ENCODE measurements at regions not wholly inside any gene's neighbourhood (a gene's known extent, or its start where the extent isn't known, plus 50 kb on each side); places are given as distances from the start of the nearest gene placed in this dataset.
"Not testable (repeated sequence)": the region's sequence is repeated elsewhere in the genome, so short reads cannot be mapped to it uniquely, and the experiment has no call there.

DNA sequence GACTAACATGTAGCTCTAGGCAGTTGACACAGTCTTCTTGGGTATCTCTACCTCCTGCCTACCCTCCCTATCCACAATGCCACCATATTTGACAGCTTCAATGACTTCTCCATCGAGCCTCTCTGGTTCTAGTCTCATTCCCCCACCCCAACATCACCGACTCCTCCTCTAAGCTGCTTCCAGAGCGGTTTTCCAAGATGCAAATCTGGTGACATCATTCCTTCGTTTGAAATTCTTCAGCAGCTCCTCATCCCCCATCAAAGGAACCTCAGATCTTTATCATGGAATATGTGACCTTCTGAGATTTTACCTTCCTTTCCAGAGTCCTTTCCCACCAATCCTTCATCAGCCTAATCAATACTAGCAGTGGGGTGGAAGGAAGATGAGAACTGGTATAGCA, 352.4 kb upstream of the RUNX1 start:
- no peak for DNase-seq (ENCODE audit: low spot score)

DNA sequence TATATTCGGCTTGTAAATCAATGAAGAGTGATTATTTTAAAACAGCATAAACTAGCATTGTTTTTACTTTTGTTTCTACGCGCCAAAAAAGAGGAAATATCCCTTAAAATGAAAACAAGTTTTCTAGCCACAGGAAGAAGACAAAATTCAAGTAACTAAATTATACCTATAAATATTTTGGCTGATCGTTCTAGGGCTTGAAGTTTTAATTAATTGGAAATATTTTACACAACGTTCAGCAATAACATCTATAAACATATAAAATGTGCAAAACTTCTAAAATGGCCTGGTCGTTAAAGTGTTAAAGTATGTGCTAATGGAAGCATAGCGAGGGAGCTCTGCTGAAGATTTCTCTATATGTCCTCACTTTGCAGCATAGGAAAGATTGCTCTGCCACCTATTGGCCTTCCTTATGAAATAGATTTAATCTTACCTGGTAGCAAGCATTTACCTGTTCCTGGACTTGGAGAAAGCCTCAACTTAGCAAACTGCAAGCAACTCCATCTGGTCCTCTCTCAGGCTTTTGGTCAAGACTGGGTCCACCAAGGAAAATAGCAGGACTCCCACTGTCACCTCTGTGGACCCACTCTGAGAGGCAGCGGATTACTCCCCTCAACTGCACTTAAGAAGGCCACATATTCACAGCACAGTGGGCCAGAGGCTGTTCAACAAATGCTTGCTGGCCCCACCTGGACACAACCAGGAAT, 351.3 kb upstream of the RUNX1 start:
- peak; percentile 48 for DNase-seq (ENCODE audit: low spot score)

DNA sequence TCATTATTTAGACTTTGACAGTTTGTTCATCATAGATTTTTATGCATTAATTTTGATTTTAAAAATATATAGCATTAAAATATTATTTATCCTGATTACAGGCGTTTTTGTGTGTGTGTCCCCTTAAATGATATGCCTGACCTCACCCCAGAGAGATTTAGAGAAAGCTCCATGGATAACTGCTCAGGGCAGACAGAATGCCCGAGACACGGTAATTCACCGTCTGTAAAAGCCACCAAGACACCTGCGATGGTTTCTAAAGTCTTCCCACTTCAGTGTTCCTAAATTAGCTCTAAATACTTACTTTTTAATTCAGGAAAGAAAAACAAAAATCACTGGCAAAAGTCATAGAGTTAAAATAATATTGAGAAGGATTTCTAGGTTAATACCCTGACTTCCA, 350.6 kb upstream of the RUNX1 start:
- DNase-seq (ENCODE audit: low spot score): no peak

DNA sequence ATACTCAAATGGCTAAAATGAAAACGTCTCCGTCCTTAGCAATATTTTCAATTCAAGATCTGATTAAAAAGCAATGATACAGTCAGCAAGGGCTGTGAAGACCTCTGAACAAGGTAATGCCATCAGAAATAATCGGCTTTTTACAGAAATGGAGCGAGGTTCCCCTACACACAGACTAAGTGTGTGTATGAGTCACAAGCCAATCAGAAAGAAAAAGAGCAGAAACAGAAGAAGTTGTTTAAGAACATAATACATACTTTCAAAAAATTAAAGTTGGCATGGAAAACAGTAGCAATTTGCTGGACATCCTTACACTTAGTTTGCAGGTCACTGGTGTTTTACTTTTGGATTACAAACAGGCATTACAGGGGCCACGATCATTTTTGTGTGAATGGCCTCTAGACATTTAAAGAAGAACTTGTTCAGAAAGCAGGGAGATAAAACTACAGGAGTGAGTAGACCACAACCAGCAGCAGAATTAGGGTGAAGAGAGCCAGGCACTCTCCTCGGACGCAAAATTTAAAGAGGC, 350.0 kb upstream of the RUNX1 start:
- DNase-seq (ENCODE audit: low spot score): no peak

DNA sequence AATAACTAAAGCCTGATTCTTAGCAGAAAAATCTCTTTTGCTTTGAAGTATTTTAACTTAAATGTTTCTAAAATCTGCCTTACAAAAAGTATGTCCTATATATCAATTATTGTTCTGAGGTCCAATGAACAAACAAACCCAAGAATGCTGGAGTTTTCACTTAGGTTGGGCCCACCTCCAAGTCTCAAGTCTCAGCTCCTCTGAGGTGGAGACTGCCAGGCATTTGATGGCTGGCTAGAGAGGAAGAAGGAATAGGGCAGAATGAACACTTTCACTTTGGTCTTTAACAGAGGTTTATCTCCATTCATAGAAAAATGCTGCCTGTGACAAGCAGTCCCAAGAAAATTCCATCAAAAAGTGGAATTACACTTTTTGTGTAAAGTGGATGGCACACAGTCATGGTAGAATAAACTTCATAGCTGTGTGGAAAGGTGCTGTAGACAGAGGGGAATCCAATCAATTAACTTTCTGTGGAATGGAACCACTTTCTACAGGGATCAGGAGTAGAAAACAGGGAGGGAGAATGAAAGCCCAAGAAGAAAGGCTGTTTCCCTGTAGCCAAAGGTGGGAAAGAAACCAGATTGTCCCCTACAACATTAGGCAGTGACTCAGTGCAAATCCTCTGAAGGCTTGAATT, 349.4 kb upstream of the RUNX1 start:
- DNase-seq (ENCODE audit: low spot score): no peak

DNA sequence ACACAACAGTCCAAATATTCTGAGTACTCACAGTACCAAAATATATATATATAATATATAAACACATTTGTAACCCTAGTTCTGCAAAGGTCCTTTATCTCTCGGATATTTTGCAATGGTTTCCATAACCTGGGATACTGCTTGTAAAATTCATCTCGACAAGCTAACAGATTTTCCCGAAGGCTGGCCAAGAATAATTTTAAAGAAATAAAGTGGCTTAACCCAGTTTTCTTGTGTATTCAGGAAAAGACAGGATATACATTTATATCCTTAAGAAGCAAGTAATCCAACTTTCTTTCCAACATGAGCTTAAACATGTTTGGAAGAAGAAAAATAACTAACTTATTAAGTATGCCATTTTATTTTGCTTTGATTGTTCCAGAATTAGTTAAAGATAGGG, 348.7 kb upstream of the RUNX1 start:
- no peak for DNase-seq (ENCODE audit: low spot score)

DNA sequence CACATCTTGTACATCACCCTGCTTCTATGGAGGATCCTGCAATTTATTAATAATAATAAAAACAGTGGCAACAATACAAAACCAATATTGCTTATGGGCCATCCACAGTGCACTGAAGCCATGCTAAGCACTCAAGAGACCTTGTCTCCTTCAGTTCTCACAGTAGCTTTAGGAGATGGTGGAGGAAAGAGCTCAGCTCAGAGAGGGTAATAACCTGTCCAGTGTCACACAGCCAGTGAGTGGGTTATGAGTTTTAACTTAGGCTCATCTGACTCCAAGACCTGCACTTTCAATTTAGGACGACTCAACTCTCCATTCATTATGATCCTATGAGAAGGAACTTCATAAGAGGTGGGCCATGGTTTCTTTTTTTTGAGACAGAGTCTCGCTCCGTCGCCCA, 347.6 kb upstream of the RUNX1 start:
- no peak for DNase-seq (ENCODE audit: low spot score)

DNA sequence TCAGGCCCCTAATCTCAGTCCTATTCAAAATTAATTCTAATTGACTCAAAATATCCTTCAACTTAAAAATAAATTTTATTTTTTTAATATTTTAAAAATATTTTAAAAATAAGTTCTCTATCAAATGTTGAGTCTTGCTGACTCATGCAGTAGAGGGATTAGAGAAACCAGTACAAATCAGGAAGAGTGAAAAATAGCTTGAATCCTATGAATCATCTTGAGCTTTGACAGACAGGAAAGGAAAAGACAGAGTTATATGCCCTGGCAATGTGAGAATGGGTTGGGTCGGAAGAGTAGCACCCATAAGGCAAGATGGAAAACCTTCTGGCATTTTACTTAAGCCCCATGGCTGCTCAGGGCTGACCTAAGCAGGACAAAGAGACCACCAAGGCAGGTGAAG, 346.6 kb upstream of the RUNX1 start:
- no peak for DNase-seq (ENCODE audit: low spot score)

DNA sequence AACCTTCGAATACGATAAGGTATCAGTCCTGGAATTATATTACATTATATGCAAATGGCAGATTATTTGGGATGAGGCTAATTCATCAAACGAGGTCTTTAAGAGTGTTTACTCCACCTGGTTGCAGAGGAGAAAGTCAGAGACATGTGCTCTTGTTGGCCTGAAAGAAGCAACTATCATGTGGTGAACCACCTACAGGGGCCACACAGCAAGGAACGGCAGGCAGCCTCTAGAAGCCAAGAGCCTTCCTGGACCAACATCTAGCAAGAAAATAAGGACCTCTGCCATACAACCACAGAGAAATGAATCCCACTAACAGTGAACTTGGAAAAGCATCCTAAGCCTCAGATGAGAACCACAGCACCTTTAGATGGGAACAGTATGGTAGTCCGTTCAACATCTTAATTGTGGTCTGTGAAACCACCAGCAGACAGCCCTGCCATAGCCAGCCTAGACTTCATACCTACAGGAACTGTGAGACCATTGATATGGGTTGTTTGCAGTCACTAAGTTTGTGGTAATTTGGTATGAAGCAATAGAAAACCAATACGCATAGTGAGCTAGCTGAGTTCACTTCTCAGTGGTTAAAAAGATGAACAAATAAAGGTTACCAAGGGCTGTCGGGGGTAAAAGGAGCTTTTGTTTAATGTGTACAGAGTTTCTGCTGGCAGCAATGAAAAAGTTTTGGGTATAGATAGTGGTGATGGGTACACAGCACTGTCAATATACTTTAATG, 345.7 kb upstream of the RUNX1 start:
- DNase-seq (ENCODE audit: low spot score): no peak

DNA sequence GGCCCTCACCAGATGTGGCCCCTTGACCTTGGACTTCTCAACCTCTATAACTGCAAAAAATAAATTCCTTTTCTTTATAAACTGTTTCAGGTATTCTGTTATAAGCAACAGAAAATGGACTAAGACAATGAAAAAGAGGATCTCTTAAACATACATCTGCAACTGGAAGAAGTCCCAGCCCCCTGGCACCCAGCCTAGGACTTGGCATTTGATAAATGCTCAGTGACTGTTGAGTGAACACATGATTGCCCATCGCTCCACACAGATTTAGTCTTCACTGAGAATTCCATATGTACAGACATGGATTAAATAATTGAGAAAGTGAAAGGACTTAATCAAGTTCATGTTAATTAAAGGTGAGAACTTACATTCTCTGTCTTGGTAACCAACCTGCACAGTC, 344.9 kb upstream of the RUNX1 start:
- no peak for DNase-seq (ENCODE audit: low spot score)

DNA sequence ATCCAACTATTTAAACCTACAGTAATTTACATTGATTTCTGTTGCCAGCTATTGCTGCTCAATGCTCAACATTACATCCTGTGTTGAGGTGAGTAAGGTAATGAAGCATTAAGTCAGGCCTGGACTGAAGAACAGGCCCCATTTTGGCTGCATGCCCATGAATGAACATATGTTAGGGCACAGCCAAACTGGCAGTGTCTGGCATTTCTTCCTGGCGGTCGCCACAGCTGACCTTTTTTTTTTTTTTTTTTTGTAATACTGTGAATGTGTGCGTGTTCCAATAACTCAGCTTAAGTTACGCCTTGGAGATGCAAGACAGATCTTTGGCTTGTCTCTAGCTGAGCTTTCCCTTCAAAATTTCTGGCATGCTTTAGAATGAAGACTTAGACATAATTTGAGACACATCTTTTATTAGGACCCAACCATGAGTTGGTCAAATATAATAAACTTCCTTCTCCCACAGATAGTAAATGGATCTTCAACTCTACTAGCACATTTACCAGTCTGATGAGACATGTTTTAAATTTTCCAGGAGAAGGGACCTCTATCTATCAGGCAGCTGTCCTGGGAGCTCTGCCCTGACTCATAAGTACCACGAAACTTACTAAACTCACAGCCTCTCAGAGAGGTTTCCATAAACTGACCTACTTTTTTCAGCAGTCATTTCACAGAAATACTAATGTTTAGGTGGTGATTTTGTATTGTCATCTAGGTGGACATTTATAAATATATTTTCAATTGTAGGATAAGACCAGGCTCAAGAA, 341.1 kb upstream of the RUNX1 start:
- DNase-seq (ENCODE audit: low spot score): no peak

DNA sequence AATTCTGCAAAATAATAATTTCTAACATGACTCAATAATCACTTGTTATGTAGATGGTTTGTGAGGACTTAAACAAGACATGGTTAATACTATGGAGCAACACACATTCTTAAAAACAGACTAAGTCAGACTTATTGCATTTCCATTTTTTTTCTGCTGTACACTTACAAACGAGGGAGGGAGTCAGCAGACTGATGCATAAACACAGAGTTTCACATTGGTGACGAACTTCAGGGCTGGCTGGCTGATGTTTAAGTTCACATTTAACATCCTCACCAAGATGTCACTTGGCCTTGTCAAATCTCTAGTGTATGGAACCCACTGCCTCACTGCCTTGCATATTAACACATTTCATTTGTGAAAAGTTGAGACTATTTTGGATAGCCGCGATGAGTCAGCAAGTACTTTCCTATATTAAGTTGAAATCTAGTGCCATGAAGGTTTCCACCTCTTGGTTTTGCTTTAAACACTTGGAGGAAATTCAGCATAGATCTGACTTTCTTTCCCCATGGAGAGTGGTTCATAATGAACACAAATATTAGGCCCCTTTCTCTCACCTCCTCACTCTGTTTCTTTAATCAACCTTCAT, 337.5 kb upstream of the RUNX1 start:
- no peak for DNase-seq (ENCODE audit: low spot score)

DNA sequence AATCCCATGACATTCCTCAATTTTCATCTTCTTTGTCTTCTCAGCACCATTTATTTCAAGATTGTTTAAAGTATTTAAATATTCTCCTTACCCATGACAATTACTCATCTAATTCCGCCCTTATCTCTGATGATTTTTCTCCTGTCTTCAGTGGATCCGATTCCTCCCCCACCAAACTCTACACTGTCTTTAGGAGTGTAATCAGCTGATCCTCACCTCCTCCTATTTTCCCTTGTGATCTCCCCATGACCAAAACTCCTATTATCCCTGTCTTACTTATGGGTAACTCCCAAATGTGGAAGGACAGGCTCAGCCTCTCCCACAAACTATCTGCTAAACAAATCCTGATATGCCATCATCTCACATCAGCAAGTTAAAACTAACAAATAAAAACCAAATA, 335.3 kb upstream of the RUNX1 start:
- no peak for DNase-seq (ENCODE audit: low spot score)

DNA sequence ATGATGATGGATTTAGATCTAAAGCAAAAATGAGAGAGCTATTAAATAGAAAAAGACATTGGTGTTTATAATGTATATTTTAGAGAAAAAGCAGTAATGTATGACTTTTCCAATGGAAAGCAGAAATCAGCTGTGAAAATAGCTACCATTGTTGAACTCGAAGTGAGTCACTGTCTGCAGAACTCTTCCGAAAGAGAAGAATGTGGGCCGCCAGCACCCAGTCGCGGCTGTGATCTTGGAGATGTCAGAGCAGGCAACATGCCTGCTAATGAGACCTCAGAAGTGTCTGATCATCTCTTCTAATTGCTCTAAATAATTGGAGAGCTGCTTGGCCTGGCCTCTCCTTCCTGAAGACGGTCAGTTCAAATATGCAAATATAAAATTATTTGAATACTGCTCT, 333.6 kb upstream of the RUNX1 start:
- DNase-seq (ENCODE audit: low spot score): no peak

DNA sequence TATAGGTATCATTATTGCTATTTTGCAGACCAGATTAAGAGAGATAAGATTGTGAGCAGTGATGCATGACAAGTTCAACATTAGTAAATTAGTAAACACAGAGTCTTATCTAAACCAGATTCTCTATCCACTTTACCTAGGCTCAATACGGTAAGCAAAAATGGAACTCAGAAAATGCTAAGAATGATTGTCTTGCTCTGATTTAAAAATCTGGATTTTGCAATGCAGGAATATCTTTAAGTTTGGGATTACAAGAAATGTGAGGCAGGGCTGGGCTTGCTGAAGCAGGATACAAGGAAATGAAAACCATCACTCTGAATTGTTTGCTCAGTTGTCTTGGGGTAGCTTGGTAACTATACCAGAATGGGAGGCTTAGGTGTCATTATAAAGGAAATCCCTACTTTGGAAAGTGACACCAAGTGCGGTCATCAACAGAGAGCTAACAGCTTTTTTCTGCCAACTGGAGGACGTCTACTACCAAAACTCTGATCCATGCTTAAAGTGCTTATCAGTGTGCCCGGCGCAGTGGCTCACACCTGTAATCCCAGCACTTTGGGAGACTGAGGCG, 332.7 kb upstream of the RUNX1 start:
- DNase-seq (ENCODE audit: low spot score): no peak

DNA sequence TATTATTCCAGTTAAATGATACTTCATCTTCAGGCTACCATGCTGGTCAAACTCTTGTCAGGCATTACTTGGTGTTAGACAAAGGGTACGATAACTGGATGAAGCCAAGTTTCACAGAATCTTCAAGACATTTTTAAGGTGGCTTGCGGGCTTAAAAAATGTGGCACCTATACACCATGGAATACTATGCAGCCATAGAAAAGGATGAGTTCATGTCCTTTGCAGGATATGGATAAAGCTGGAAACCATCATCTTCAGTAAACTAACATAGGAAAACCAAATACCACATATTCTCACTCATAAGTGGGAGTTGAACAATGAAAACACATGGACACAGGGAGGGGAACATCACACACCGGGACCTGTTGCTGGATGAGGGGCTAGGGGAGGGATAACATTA, 331.2 kb upstream of the RUNX1 start:
- not testable (repeated sequence) for DNase-seq (ENCODE audit: low spot score)

DNA sequence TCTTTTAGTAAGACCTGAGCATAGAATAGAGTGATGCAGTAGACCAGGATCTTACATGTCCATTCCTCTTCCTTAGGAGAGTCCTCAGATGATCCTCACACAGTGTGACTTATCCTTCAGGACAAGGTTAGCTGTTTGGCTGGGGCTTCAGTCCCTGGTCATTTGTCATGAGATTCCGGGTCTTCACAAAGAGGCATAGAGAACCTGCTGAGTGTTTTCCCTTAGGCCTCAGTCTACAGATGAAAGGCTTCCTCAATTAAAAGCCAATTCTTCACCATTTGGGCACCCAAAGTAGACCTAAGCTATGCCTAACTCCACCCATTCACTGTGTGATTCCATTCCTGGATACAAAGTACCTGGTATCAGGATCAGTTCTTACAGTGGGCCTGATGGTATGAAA, 329.8 kb upstream of the RUNX1 start:
- DNase-seq (ENCODE audit: low spot score): no peak

DNA sequence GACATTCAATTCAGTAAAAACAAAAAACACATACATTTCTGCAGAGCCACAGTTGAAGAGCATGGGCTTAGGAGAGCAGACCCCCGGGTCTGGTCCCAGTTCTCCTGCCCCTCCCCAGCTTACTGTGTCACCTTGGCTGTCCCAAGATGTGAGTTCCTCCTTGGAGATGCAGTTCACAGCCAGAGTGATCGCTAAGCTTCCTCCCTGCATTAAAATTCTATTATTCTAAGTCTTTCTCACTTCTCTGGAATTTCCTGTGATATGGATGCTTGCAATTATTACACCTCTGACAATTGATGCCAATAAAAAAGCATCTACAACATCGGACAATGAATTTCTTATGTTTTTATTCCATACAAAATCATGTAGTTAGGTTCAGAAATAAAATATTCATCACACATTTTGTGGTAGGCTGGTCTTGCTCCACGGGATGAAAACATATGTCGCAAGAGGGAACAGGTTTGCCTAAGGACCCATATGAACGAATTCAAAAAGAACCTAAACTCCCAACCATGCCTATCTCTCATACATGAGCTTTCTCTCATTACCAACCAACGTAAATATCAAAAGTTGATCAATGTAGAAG, 328.5 kb upstream of the RUNX1 start:
- DNase-seq (ENCODE audit: low spot score): no peak

DNA sequence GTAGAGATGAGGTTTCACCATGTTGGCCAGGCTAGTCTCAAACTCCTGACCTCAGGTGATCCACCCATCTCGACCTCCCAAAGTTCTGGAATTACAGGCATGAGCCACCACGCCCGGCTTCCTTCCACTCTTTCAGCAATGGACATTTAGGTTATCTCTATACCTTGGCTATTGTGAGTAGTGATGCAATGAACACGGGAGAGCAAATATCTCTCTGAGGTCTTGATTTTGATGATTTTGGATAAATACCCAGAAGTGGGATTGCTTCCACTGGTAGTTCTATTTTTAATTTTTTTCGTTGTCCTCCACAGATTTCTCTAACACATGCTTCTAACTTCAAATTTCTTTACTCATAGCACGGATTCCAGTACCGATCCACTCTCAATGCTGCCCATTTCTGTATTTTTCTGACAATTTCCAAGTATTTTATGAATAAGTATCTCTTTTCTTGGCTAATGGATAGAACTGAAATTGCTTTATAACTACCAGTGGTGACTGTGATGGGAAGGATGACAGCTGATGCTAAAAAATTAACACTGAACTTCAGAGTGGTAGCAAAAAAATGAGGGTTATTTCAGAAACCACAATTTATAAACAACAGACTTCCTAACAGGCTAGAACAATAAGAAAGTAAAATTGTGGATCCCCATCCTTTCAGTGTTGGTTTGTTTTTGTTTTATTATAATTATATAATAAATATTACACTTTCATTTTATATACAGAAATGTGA, 327.5 kb upstream of the RUNX1 start:
- no peak for DNase-seq (ENCODE audit: low spot score)

DNA sequence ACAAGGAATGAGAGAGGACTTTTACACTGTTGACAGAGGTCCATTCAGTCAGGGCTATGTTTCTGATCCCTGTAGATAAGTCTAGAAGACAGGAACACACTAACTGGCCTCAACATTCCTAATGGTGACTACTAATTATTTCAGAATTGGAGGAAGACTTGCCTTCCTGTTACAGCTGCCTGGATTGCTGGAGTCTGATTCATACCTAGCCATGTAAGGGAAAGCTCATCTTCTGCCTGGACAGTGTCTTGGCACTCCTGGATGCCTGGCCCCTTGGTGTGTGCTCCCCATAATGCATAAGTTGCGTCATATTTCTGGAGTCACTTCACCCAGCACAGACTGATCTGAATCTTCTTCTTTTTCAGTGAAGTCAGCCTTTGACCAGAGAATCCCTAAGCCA, 326.0 kb upstream of the RUNX1 start:
- DNase-seq (ENCODE audit: low spot score): no peak
